GM12872 (cell line): ENCODE measurements at regions not wholly inside any gene's neighbourhood (a gene's known extent, or its start where the extent isn't known, plus 50 kb on each side); places are given as distances from the start of the nearest gene placed in this dataset.

Experiments used
- TF ChIP-seq, protein P1 (sequence below): IDR thresholded peaks from 3 replicates; pipeline ENCODE4 v1.5.1; 2011; ENCODE audit warnings: low read depth, mild to moderate bottlenecking, low read length, moderate library complexity; ENCODE audit not compliant: insufficient read depth

DNA sequence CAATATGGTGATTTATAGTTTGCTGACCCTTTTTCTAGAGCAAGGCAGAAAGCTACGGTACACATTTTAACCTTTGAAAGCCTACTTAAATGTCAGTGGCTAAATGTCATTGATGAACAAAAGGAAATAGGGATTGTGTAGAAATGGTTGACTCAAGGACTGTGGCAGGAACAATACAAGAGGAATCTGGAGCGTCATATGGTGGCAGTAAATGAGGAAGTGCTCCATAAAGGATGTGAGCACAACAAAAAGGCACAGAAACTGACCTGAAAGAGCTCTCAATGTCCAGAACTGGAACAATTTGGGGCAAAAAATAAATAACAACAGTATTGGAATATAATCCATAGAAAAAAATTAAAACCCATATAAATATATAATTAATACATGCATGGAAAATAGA is 443.9 kb upstream of the VRK2 start:
- TF ChIP-seq, protein P1, sequence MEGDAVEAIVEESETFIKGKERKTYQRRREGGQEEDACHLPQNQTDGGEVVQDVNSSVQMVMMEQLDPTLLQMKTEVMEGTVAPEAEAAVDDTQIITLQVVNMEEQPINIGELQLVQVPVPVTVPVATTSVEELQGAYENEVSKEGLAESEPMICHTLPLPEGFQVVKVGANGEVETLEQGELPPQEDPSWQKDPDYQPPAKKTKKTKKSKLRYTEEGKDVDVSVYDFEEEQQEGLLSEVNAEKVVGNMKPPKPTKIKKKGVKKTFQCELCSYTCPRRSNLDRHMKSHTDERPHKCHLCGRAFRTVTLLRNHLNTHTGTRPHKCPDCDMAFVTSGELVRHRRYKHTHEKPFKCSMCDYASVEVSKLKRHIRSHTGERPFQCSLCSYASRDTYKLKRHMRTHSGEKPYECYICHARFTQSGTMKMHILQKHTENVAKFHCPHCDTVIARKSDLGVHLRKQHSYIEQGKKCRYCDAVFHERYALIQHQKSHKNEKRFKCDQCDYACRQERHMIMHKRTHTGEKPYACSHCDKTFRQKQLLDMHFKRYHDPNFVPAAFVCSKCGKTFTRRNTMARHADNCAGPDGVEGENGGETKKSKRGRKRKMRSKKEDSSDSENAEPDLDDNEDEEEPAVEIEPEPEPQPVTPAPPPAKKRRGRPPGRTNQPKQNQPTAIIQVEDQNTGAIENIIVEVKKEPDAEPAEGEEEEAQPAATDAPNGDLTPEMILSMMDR, result no peak

DNA sequence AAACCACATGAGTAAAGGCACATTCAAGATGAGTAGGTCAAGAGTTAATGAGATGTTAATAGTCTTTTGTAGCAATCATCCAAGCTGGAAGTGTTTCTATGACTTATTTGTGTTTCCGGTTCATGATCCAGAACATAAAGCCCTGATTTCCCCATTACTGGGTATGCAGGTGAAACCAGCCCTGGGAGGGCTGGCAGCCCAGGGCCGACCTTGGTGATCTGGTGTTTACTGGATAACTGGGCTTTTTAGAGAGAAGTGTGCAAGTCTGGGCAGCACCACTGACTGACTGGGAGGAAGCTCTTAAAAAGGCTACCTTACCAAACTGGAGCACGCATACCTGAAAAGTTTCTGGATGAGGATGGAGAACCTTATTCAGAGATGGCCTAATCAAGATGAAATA is 431.6 kb upstream of the VRK2 start:
- TF ChIP-seq, protein P1, result no peak

DNA sequence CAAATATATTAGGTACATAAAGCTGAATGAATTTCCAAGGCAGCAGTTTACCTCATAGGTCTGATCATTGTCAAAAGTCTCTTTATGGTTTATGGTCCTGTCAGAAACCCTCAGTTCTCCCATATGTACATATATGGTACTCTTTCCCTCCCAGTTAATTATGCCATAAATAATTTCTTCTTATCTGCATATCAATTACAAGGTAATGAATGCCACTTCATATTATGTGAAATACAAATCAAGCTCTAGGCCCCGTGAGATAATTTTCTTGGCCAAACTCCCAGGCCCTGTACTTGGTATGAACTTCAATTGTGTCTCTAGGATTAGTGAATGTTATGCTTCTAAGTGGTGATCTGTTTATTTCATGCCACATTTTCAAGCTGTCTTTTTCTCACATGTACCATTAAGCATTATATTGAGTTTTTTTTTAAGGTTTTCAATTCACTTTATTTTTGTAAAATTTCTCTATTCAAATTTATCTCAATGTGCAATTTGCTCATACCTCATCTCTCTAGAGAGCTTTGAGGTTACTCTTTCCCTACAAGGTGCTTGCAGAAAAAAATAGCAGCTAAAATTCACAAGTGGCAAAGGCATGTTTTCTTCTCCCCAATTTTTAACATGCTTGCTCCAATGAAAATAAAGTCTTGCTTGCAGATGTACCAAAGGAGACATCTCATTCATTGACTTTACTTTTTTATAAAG is 430.6 kb upstream of the VRK2 start:
- TF ChIP-seq, protein P1, result no peak

DNA sequence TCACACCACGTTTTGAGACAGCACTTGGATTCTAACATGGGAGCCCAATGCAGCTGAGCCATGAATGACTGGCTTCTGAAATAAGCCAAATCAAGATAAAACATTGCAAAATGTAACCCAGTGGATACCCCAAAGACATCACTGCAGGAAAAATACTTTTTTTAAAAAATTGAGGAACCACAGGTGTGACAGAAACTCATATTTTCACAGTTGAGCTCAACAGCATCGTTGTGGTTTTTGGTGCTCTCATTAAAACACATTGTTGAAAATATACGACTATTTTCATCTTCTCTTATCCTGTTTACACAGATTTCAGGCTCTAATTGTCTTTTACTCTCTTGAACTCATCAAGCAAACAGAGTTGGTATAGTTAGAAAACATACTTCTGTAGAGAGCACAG is 429.3 kb upstream of the VRK2 start:
- TF ChIP-seq, protein P1, result no peak

DNA sequence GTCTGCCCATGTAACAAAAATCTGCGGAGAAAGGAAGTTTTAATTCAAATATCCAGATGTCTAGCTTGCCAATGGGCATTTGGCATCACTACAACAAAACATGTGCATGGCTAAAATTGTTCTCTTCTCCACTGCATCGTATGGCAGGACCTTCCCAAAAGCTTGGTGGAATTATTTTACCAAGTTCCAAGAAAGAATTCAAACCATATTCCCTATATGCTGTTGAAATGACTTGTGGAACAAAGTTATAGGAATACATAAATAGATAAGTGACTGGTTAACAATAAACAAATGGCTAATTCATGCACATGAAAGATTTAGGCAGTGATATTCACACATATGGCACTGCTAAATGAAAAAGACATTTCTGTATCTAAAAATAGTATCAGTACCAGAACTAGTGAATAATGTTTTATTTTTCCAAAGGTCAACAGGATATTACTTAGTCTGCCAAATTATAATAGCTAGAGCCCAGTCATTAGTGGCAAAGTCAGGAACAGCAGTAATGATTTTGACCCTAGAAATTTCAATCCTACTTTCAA is 425.4 kb upstream of the VRK2 start:
- TF ChIP-seq, protein P1, result no peak

DNA sequence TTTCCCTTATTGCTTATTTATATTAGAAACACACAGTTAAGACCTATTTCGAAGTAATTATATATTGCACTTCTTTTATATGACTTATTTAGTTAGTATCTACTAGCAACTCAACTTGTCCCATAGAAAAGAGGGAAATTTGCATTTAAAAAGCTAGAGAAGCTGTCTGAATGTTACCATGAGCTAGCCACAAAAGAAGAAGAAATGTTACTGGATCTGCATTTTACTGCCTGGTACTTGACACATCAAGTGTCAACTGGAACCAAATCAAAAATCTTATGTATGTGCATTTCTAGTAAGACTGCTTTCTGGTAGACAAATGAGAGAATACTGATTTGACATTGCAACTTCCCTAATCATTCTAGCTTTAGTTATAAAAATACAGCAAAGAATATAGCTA is 424.6 kb upstream of the VRK2 start:
- TF ChIP-seq, protein P1, result no peak

DNA sequence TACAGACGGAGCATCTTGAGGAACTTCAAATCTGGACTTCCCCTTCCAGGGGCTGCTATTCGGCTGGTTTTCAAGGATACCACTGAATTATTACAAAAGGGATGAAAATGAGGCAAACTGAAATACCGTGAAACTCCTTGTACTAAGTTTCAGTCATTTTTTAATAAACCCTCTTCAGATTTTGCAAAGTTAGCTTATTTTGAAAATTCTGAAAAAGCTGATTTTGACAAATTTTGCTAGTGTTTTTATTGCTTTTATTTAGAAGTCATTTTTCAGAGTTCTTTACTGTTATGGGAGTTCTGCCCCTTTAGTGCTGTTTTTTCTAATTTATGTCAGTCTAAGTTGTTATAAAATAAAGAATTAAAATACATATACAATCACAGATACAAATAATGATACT is 390.4 kb upstream of the VRK2 start:
- TF ChIP-seq, protein P1, result no peak
